NCI-H2029 treated with DMSO at 0.1 percent for 48 hours (cell line): ENCODE measurements at regions not wholly inside any gene's neighbourhood (a gene's known extent, or its start where the extent isn't known, plus 50 kb on each side); places are given as distances from the start of the nearest gene placed in this dataset.
"Not testable (repeated sequence)": the region's sequence is repeated elsewhere in the genome, so short reads cannot be mapped to it uniquely, and the experiment has no call there.

Experiments used
- DNase-seq: peaks from one replicate; lab custom pipeline; 2025; lab: John Stamatoyannopoulos, UW

DNA sequence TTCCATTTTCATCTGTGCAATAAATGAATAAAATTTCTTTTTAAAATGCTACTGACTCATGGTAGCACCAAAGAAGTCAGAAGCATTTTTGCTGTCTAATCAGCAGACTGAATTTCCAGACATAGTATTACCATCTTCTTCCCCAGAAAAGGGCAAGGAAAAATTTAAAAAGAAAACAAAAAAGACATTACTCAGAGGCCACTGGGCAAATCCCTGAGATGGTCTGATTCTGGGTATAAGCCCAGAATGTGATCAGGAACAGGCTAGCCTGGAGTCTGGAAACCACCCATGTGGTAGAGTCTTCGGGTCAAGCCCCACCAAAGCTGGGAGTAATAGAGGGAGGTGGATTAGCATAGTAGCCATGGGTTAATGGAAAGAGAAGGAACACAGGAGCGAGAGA, 342.8 kb downstream of the FBXW7 start:
- DNase-seq: no peak

DNA sequence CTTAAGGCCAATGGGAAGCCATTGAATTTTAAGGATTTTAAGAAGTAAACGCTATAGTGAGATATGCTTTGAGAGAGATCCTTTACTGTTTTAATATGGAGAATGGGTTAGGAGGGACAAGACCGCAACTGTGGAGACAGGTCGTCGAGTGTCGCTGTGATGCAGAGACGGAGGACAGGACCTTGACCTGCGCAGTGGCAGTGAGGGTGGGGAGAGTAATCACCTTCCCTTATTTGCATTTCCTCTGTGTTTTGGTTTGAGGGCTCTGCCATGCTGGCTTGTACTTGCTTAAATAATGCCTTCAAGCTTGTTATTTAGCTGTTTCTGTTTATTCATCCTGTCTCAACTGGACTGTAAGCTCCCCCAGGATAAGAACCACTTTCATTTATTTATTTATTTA, 345.0 kb downstream of the FBXW7 start:
- DNase-seq: no peak

DNA sequence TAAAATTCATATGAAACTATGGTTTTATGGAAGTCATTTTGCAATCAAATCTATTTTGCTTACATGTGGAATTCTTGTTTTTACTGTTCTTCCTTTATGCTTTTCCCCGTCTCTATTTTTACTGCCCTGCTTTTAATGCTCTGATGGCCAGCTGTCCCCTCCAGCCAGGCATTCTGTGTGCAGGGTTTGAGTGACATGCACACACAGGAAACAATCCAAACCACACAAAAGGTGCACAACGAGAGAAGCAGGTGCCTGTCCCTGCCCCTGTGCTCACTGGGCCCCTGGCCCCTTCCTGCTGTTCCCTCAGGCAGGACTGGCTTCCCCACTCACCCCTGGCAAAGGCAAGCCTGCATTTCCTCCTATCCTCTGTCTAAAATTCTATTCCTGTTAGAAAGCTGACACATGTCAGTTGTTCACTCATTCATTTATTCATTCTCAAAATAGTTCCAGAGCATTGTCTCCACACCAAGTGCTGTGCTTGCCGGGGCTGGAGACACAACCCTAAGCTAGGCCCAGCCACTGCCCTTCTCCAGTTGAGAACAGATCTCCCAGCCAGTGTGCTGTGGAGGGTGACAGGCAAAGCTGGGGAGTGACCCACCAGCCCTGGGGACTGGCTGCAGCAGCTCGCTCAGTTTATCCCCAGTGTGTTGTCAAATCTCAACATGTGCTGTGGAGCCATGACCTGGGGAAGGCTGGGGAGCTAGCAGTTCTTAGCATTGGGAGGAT, 346.3 kb downstream of the FBXW7 start:
- peak; percentile 22 for DNase-seq

DNA sequence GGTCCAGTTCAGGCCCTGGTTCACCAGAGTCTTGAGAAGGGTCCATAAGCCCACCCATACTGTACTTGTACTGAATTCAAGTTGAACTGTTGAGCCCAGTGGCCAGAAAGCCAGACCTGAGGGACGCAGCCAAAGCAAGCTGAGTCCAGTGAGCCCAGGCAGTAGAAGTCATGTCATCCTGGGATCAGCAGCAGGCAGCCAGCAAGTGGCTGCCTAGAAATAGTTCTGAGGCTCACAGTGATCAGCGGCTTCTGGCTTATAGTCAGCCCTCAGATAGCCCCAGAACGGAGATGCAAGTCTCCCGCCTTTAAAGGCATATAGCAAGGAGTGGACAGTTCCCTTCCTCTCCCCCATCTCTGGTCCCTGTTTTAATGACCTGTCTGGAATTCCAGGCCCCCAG, 347.1 kb downstream of the FBXW7 start:
- DNase-seq: no peak

DNA sequence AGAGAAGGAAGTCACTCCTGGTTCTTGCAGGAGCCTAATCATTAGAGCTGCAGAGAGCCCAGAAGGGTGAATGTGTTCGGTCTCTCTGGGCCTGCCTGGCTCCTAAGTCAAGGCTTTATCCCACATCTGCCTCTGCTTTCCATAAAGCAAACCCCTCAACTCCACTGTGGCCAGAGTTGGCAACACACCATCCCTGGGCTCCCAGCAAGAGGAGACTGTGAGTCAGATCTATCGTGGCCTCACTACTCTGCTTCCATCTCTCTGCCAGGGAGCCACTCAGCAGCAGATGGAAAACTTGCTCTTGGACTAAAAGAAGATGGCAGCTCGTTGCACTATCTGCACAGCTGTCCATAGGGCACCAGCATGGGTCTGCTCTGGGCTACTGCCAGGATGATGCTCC, 348.2 kb downstream of the FBXW7 start:
- no peak for DNase-seq

DNA sequence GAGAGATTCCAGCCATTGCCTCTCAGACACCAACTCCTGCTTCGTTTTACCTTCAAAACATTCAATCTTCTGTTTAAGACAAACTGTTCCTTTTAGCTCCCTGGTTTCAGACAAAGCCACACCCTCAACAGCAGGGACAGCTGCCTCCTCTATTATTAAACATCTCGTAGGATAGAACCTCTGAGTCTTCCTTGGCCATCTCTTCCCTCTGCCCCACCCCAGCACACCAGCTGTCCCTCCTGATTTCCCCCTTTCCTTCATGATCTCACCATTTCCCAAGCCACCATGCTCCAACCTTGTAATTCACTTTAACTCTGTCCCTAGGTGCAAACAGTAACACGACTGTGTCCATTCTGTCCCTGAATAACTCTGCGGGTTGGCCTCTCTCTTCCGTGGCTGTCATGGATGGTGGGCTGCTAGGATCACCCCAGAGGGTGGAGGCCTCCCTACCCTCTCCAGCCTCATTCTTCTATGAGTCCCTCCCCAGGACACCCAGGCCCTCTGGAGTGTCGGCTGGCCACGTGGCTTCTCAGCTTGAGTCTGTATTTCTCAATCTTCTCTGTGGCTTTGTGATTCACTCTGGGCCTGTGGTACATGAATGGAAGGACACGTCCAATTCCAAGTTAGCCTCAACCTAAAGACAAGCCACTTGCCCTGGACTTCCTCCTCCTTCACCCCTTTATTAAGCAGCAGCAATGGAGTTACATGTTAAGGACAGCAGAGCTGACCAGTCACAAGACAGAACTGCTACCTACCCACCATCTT, 349.9 kb downstream of the FBXW7 start:
- DNase-seq: no peak

DNA sequence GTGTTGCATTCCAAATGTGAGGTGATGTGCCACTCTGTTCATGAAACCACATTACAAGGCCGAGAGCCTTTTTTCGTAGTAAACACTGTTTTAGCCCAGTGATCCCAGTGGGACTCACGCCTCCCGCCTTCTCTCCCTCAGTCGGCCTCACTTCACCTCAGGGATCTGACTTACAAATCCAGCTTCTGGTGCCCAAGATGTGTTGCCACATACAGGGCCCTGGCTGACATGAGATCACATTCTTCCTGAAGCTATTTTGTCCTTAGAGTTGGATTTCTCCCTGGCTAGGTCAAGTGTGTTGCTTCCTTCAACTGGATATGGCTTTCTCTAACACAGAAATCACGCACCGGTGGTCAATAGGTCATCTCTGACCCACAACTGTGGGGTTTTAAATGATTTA, 354.7 kb downstream of the FBXW7 start:
- no peak for DNase-seq

DNA sequence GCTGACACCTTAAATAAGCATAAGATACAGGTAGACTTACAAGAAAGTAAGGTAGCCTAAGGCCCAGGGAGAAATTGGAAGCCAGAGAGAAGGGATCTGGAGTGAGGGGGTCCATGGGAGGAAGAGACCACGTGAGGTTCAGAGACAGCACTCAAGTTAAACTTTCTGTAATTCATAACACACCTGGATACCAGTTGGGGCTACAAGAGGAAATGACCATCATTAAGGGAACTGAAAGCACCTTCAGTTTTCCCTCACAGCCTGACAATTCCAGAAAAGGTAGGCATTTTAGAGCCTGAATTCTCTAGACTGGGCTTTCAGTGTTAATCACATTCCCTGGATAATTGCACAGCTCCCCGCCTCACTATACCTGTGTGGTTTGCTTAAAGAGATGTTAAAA, 355.5 kb downstream of the FBXW7 start:
- DNase-seq: no peak

DNA sequence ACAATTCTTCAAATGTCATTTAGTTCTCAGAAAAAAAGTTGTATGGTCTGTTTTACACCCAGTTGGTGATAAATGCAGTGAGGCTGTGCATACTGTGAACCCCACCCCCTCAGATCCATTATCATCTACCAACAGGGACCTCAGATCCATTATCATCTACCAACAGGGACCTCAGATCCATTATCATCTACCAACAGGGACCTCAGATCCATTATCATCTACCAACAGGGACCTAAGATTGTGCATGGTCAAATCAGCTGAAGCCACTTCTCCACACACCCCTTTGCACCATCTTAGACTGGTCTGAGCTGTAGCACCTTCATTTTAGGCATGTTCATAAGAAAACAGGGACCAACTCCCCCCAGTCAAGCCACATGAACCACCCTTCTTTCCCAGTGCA, 358.4 kb downstream of the FBXW7 start:
- DNase-seq: not testable (repeated sequence)

DNA sequence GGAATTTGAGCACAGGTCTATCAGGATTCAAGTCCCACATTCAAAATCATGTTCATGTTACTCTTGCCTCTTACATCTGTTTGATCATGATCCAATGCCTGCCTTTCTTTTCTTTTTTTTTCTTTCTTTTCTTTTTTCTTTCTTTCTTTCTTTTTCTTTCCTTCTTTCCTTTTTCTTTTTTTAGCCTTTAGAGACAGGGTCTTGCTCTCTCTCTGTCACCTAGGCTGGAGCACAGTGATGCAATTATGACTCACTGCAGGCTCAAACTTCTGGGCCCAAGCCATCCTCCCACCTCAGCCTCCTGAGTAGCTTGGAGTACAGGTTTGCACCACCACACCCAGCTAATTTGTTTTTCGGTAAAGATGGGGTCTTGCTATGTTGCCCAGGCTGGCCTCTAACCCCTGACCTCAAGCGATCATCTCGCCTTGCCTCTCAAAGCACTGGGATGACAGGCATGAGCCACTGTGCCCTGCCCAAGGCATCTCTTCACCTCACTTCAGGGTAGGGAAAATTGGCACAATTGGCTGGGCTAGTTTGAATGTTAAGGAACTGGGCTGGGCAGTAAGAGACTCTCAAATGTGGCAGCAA, 359.2 kb downstream of the FBXW7 start:
- no peak for DNase-seq

DNA sequence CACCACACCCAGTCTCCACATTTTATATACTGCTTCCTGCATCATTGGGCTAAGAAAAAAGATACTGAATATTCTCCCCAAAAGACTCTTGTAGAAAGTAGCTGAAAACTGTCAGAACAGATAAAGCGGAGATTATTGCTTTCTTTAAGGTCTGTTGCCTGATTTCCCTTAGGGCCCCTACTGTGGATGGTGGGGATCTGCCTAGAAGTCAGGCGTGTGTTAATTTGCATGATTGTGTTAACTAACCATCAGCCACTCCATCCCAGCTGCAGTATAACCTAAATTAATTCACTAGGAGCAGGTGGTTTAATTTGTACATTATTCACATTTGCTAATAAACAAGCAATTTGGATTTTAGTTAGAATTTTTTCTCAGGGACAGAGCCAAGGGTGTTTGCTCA, 360.3 kb downstream of the FBXW7 start:
- DNase-seq: no peak

DNA sequence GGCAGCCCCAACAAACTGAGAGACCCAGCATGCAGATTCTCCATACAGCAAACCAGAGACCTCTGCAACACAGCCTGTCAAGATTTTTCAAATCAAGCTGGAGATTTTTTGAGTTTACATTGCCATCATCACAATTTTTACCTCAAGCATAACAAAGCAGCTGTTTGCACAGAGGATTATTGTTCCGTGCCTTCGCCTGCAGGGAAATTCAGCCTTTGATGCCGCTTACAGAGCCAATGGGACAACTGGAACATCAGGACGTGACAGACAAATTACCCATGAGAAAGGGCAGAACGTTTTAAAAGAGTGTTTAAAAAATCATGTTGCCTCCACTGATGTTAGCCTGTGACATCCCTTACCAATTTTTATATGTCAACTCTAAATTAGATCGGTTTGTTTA, 363.7 kb downstream of the FBXW7 start:
- DNase-seq: no peak

DNA sequence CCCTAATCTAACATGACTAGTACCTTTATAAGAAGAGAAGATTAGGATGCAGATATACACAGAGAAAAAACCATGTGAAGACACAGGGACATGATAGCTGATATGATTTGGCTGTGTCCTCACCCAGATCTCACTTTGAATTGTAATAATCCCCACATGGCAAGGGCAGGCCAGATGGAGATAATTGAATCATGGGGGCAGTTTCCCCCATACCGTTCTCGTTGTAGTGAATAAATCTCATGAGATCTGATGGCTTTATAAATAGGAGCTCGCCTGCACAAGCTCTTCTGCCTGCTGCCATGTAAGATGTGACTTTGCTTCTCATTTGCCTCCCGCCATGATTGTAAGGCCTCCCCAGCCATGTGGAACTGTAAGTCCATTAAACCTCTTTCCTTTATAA, 364.3 kb downstream of the FBXW7 start:
- no peak for DNase-seq

DNA sequence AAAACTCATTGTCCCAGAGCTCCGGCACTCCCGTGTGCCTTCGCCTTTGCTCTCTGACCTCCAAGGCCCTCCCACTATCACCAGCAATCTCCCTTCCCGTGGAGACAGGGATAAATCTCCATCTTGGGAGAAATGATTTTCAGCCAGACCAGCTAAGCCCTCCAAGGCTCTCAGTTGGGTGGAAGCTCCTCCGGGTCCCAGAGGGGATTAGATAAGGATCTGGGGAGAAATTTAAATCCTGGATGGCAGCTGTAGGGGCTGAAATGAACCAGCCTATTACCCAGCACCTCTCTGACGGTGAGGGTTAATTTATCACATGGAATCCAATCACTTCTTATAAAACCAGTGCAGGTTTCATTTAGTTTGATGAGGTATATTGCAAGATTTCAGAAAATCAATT, 366.2 kb downstream of the FBXW7 start:
- no peak for DNase-seq

DNA sequence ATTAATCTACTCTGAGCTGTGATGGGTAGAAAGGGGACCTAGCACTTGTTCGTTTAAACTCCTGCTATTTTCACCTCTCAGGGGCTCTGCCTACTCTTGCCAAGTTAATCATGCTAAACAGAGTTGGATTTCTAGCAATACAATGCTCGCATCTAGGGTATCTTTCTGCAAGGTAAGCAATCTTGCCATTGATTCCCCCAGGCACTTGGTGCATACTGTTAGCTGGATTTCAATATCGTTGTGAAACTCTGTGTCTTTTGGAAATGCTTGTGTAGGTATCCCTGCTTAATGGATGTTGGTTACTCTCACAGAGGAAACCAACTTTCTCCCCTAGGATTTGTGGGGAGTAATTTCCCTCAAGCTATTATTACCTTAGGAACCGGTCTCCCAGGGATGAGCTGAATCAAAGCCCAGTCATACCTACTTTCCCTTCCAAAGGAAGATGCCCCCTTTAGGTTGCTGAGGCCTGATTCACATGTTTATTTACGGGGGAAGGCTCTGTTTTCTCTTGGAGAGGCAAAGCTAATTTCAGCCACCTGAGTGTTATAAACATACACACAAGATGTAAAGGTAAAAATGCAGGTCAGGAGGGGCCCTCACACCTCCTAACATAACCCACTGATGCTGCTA, 366.8 kb downstream of the FBXW7 start:
- DNase-seq: no peak

DNA sequence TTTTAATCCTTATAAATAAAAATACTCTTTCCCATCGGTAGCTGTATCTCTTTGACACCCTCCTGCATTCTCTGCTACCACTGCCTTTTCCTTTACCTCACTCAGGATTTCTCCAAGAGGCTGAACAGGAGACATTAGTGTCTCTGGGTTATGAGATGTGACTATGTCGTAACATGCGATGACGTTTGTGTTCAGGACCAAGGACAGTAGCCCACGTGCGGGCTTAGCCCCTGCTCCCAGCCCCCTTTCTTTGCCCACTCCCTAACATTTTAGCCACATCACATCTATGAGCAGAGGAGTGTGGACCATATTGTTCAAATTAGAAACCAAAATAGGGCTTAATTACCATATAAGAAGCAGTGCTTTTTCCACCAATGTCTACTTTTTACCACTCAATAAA, 369.3 kb downstream of the FBXW7 start:
- DNase-seq: no peak

DNA sequence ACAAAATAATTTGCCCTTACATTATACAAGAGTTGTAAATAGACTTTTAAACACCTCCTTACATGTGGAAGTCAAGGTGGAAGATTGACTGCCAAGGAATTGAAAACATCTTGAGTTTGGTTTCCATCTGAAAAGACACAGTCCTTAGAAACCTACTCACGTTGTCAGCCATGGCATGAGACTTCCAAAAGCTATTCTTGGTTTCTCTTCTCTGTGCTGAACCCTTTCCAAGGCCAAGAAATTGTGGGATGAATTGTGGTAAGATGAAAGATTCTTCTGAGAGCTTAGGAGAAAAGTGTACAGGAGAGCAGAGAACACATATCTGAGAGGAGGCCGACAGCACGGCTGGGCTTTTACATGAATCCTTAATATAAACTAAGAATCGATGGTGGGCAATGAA, 370.0 kb downstream of the FBXW7 start:
- no peak for DNase-seq

DNA sequence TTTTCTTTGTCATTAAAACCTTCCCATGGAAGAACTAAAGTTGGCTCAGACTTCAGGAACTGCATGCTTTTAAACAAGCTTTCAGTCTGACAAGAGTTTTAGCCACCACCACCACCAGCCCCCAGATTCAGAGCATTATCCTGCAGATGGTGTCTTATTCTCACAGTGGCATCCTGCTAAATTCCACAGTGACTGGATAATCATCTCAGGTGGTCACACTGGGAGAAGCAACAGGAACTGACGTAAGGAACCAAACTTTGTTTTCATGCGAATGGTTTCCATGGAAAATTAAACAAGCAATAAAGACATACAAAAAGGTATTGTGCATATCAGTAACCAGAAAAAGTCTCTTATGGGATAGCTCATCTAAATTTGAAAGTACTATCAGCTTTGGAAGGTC, 370.7 kb downstream of the FBXW7 start:
- DNase-seq: no peak

DNA sequence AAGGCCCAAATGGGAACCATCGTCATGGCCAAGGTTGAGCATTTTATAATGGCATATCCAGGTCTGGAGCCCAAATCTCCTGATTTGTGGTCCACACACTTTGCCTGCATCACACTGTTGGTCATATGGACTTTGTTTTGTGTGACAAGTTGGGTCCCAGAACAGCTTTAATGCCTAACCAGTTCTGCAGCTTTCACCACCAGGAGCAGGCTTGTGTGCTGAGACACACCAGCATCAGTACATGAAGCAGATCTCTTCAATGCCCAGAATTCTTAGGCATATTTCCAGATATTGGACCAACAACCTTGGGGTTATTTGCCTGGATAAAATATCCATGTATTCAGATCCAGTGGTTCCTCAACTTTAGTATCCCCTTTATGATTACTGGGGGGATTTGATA, 371.3 kb downstream of the FBXW7 start:
- no peak for DNase-seq

DNA sequence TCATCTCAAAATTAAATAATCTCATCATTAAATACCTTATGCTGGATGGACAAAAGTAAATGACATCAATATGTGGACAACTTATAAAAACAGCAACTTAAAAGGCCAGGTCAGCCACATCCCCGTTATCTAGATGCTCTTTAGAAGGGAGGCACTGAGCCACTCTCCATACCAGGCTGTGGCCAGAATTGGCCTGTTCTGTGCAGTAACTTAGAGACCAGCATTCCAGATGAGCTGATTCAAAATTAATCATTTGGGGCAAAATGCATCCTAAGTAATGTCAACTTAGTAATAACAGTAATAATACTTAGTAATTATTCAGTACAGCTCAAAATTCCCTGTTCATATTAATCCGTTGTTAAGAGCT, 373.6 kb downstream of the FBXW7 start:
- no peak for DNase-seq

DNA sequence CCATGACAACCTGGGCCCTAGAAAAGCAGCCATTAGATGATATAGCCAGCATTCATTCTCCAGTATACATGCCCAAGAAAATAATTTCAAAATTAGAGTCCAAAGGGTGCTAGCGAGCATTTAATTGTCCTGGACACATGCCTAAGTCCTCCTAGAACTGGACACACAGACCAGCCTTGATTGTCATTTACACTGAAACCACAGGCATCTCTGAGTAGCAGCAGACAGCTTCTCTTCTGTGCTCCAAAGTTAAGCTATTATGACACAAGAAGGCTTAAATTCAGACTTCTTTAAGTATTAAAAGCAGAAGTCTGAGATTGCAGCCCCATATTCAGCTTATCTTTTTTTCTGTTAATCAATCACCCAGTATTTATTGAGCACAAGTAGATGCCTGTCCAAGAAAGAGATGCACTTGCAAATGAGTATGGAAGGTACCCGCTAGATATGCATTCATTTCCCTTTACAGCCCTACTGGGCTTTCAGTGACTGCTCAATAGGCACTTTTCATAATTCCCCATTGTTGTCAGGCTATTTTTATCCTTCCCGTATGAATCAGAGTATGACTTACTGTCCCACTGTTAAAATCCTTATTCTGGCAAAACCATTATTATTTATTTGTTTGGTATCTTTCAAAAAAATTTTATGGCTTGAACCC, 374.1 kb downstream of the FBXW7 start:
- DNase-seq: no peak

DNA sequence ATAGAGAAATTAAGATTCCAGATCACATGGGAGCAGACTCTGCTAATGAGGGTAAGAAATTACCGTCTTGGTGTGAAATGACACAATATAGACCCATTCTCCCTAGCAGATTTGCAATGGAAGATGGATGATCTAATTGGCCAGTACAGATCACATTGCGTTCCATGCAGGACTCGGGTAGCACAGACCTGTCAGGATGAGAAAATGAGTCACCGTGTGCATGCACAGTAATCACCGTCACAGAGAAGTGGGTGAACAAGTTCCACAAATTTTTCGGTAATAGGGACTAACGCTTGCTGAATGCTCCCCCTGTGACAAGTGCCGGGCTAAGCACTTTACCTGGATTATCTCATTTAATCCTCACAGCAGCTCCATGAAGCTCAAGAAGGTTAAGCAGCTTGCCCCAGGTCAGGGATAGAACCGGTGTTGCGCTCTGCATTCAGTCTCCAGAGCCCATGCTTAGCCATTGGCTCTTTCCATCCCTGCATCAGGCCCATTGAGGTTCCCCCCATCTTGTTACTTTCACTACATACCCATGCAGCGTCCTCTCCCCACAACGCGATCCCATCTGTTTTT, 375.6 kb downstream of the FBXW7 start:
- DNase-seq: no peak
